NT2/D1 (cell line): ENCODE measurements at regions not wholly inside any gene's neighbourhood (a gene's known extent, or its start where the extent isn't known, plus 50 kb on each side); places are given as distances from the start of the nearest gene placed in this dataset.

Source experiments
- SUZ12 ChIP-seq: IDR thresholded peaks from 2 replicates; pipeline ENCODE4 v1.6.1; 2011; ENCODE audit not compliant: insufficient read length, insufficient read depth; ENCODE audit errors: extremely low read depth
- YY1 ChIP-seq: IDR thresholded peaks from 2 replicates; pipeline ENCODE4 v1.6.1; 2011; ENCODE audit not compliant: insufficient read length, insufficient read depth

DNA sequence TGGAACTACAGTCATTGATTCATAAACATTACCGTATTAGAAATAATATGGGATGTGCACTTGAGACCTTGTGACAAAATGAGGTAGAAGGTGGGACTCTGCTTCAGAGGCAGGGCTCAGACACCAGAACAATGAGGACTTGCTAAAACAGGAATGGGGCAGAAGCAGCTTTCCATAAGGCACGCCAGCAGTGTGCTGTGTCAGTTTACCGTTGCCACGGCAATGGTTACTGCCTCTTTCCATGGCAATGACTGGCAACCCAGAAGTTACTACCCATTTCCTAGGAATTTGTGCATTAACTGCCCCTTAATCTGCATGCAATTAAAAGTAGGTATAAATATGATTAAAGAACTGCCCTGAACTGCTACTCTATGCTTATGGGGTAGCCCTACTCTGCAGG, 169.0 kb downstream of the CHRM3 start:
- no peak for TF ChIP-seq YY1
- no peak for TF ChIP-seq SUZ12
